SK-N-DZ (cell line): ENCODE measurements at regions not wholly inside any gene's neighbourhood (a gene's known extent, or its start where the extent isn't known, plus 50 kb on each side); places are given as distances from the start of the nearest gene placed in this dataset.

Experiments
- DNase-seq: peaks from one replicate; pipeline ENCODE4 v3.0.0-alpha.2; 2015; ENCODE audit warnings: low spot score

GRCh38 chr2:14513903-14514302, 118.6 kb upstream of the LRATD1 start:
- DNase-seq, result no peak

DNA sequence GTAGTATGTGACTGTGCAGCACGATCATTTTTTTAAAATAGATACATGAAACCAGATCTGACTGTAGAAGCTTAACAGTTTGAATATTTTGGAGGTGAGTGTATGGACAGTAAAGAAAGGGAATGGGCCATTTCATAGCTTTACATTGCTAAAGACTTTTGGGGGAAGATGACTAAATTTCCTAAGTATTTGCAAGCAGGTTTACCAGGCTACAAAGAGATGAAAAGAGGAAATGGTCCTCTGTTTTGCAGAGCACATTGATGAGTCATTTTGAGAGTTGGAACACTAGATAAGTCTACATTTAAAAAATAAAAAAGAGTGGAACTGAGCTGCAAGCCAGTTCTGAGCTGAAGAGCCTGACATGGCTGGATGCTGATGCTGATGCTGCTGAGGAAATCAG, 115.7 kb upstream of the LRATD1 start:
- no peak for DNase-seq

DNA sequence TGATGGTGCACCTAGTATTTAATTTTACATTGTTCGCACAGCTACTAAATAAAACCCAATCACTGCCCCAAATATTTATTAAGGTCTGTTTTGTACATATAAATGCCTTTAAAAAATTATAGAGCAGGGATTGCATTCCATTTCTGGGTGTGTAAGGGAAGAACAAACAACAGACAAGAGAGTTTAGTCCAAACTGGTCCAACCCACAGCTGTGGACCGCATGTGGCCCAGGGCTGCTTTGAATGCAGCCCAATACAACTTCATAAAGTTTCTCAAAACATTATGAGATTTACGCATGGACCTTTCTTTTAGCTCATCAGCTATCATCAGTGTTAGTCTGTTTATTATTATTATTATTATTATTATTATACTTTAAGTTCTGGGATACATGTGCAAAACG, 114.8 kb upstream of the LRATD1 start:
- no peak for DNase-seq

- DNase-seq, result no peak
Observed at GRCh38 chr2:14520385-14520945, 112.1 kb upstream of the LRATD1 start.

- DNase-seq, result no peak
Observed at GRCh38 chr2:14524041-14524802, 108.3 kb upstream of the LRATD1 start.

DNA sequence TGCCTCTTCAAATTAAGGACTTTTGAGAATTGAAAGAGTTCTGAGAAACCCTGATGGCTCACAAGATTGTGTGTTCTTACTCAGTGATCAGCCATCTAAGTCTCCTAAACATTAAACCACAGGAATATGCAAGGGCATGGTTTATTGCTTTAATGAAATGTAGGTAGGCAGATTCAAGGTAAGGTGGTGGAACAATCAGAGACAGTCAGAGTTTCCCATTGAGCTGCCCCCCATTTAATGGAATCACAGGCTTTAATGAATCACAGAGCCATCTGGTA, 107.8 kb upstream of the LRATD1 start:
- no peak for DNase-seq

DNA sequence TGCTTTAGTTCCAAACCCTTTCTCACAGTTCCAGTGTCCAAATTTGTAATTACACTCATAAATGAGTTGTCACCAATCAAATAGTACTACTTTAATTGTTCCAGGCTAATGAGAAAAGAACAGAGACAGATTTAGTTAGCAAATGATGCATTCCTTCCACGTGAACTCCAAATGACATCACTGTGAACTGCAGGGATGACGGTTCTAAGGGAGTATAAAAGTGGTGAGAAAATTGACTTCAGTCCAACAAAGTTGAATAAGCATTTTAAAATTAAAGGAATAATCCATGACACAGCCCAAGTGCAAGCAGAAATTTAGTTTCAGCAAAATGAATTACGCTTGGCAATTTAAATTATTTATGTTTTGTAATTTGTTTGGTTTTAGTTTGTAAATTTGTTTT, 102.0 kb upstream of the LRATD1 start:
- no peak for DNase-seq

DNA sequence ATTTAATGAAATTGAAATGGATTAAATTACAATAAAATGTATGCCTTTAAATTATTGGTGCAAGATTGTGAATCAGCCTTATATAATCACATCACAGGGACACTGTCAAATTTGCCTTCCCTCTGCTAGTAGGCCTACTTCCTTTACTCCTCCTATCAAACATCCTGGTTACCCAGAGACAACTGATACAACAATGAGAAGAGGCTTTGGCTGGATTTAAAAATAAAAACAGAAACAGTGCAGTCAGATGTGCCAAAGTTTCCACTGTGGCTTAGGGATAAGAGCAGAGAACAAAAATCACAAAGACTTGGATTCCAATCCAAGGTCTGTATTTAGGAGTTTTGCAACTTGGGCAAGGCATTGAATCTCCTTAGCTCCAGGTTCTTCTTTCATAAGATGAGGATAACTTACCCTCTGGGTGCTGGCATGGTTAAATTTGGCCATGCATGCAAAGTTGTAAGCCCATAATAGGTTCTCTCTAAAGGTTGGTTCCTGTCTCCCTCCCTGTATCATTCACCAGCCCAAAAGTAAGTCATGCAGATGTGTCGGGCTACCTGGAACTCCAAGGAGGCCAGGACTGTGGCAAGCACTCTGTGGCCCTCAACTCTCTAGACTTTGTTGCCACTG, 99.3 kb upstream of the LRATD1 start:
- no peak for DNase-seq

GRCh38 chr2:14535156-14535555, 97.4 kb upstream of the LRATD1 start:
- DNase-seq, result no peak

GRCh38 chr2:14536976-14537375, 95.5 kb upstream of the LRATD1 start:
- no peak for DNase-seq

GRCh38 chr2:14540015-14540414, 92.5 kb upstream of the LRATD1 start:
- DNase-seq, result no peak

DNA sequence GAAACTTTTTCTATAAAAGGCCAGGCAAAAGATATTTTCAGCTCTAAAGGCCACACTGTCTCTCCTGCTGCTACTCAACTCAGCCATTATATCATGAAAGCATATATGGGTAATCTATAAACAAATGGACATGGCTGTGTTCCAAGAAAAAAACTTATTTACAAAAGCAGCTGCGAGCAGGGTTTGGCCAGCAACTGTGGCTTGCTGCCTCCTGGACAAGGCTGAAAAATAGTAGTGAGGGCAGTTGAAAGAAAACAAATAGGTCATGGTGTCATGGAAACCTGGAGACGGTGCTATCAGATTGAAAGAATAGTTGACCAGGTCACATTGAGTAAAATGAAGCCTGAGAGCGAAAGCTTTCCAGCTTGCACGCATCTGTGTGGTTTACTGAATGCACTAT, 89.2 kb upstream of the LRATD1 start:
- no peak for DNase-seq

DNA sequence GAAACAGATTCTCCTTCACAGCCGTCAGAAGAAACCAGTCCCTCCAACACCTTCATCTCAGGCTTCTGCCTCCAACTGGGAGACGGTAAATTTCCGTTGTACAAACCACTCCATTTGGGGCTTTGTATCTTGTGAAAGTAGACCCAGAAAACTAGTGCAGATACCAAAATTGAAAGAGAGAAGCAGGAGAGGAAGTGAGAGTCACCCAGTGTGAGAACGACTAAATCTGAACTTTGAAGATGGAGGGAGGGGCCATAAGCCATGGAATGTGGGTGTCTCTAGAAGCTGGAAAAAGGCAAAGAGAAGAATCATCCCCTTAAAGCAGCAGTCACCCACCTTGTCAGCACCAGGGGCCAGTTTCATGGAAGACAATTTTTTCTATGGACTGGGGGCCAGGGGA, 88.3 kb upstream of the LRATD1 start:
- no peak for DNase-seq

DNA sequence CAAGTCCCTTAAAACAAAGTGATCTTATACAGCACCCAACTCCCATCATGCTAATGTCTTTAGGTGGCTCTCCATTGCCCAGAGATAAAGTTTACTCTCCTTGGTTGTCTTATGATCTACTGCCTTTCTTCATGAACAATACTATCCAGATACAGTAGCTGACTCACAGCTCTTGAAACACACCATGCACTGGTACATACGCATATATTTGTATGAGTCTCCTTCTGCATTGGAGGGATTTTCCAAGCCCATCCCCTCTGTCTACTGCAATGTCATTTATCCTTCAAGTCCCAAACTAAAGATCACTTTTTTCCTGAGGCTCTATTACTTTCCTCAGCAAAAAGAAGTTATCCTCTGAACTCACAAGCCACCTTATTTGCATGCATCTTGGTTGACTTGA, 84.7 kb upstream of the LRATD1 start:
- no peak for DNase-seq

DNA sequence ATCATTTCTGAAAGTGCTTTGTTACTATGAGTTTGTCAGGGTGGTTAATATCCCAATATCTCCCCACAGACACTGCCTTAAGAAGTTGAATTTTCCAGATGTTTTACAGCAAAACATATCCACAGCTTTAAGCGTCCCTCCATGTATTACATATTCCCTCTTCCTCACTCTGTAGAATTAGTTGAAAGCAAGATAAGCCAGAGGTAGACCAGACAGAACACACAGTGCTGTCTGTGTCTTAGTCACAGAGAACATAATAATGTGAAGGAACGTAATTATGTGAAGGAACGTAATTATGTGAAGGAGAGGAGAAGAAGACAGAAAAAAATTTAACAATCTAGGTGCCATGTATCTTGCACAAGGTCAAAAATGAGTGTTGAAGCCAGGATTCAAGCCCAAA, 81.9 kb upstream of the LRATD1 start:
- DNase-seq, result no peak

DNA sequence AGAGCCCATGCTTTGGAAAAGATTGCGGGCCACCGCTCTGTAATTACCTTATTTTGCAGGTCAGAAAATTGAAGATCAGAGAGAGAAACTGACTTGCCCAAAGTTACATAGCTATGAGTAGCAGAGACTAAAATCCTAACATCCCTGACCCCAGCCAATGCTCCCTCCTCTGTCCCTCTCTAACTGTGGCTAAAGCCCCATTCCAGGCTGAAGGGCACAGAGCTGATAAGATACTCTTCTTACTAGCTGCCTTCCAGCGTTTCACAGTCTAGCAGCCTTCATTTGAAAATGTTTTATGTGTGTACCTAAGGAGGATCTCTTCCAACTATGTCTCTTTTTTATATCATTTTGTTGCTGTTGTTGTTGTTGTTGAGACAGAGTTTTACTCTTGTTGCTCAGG, 81.4 kb upstream of the LRATD1 start:
- DNase-seq, result no peak

DNA sequence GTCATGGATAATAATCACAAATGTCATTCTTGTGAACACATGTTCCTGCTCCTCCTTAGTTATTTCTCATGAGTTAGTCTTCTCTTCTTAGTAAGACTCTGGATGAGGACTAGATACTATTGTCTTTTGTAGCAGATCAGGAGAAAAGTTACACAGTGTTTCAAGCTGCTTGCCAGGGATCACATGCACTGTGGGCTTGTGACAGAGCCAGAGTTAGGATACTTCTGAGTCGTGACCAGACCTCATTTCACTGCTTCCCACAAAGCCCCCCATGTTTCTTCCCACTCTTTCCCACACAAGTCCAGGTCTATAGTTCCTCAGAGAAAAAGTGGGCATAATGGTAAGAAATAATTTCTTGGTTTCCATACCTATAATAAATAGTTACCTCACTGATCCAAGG, 80.2 kb upstream of the LRATD1 start:
- no peak for DNase-seq

DNA sequence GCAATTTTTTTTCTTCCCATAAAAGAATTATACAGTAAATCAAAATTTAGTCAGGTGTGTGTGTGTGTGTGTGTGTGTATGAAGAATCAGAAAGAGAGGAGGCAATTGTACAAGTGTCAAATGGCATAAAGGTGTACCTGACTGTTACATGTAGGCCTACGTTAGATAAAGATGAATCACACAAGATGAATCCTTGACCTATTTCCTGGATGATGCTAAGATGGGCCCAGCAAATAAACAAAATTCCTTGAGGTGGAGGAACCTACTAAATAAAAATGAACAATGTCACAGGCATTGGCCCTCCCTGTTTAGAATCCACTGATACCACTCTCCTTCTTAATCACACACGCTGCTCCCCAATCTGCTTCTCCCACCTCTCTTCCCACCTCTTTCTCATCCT, 79.7 kb upstream of the LRATD1 start:
- no peak for DNase-seq

- no peak for DNase-seq
Observed at GRCh38 chr2:14554849-14555545, 77.5 kb upstream of the LRATD1 start.

DNA sequence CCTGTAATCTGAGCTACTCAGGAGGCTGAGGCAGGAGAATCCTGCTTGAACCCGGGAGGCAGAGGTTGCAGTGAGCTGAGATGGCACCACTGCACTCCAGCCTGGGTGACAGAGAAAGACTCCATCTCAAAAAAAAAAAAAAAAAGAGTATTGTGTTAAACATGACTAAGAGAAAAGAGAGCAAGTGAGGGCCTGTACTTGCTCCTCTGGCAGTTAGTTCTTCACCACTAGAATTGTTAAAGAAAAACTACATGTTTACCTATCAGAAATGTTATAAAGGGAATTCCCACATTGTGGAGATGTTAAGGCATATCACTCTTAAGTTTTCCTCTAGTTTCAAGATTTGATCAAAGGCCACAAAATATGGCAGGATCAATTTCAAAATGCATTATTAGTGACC, 75.4 kb upstream of the LRATD1 start:
- no peak for DNase-seq

GRCh38 chr2:14557916-14558315, 74.6 kb upstream of the LRATD1 start:
- no peak for DNase-seq

DNA sequence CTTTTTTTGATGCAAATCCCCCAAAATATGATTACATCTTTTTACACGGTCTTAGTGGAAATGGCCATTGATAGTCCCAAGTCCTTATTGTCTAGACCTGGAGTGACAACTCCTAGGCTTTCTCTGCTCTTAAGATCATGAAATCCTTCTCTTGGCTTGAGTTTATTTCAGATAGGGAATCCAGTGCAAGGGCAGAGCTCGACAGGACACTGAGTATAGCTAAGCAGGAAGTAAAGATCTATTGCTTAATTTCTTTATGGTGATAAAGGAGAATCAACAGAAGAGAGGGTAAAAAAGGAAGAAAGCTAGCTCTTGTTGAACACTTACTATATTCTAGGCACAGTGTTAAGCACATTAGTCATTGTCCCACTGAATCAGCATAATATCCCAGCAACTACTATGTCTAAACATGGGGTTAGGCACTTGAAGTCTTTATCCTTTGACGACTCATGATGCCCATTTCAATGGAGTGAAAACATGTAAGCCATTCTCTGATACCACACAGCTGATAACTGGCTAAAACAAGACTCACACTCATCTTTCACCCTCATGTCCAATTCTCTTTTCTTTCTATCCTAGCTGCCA, 74.1 kb upstream of the LRATD1 start:
- no peak for DNase-seq

DNA sequence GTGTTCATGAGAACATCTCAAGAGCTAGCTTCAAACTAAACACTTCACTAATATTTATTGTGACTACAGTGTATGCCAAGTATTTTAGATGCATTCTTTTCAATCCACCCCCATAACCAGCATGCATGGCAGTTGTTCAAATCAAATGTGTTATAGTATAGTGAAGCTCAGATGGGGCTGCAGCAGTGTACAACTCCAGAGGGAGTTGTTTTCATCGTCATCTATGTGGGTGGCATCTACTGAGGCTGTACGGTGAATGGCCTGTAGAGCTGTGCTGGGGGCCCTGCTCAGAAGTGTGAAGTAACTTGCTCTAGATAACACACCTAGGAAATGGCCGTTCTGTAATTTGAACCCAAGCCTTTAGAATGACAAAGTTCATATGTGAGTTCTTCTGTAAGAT, 71.8 kb upstream of the LRATD1 start:
- DNase-seq, result no peak
